BLaER1 treated with 17β-estradiol and CSF1 and Interleukin-3, amounts not matched to agents 10 nM and 100 nM (cell line): ENCODE measurements at regions not wholly inside any gene's neighbourhood (a gene's known extent, or its start where the extent isn't known, plus 50 kb on each side); places are given as distances from the start of the nearest gene placed in this dataset.

Experiments used
- H3K27ac ChIP-seq, 11 experiments: shearing (Covaris generic); formaldehyde crosslinking; 2 replicates each; pipeline ENCODE4 v1.8.1; 2022
- H3K27me3 ChIP-seq, 11 experiments: shearing (Covaris generic); formaldehyde crosslinking; 2 replicates each; pipeline ENCODE4 v1.8.1; 2022
- H3K36me3 ChIP-seq, 11 experiments: shearing (Covaris generic); formaldehyde crosslinking; 2 replicates each; pipeline ENCODE4 v1.8.1; 2022
- H3K4me1 ChIP-seq, 10 experiments: shearing (Covaris generic); formaldehyde crosslinking; 2 replicates each; pipeline ENCODE4 v1.8.1; 2022
- H3K4me2 ChIP-seq, 11 experiments: shearing (Covaris generic); formaldehyde crosslinking; 2 replicates each; pipeline ENCODE4 v1.8.1; 2022
- H3K4me3 ChIP-seq, 10 experiments: shearing (Covaris generic); formaldehyde crosslinking; 2 replicates each; pipeline ENCODE4 v1.8.1; 2022
- H3K9ac ChIP-seq, 11 experiments: shearing (Covaris generic); formaldehyde crosslinking; 2 replicates each; pipeline ENCODE4 v1.8.1; 2022
- H3K9me3 ChIP-seq, 11 experiments: shearing (Covaris generic); formaldehyde crosslinking; replicated peaks in 1 of 11; 2 replicates each; pipeline ENCODE4 v1.8.1; 2022
- H4K20me1 ChIP-seq, 11 experiments: shearing (Covaris generic); formaldehyde crosslinking; 2 replicates each; pipeline ENCODE4 v1.8.1; 2022
- Cebpa-rat ChIP-seq, 11 experiments: shearing (Covaris generic); IDR thresholded peaks; 2 replicates each; pipeline ENCODE4 v1.8.1; 2022

DNA sequence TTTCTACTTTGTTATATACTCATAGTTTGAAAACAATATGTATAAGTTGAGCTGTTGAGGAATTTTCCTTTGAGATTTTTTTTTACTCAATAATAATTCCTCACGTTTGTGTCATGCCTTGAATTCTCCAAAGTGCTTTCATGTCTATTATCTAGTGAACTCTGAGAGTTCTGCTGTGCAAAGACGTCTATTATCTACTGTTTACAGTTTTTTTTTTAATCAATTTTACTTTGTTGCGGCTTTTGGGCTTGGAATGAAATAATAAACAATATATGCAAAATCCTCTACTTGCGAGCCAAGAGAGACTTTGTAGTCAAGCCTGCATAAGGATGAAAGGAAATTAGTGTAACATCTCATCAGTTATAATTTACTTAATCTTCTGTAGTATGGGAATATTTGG lies 107.2 kb upstream of the FRMD6 start:
- Histone ChIP-seq H3K4me2 (no peak overlapping the region), H3K27me3 (no peaks in the 10 kb centered on the region), H3K9ac (no peak overlapping the region), H3K27ac (no peak overlapping the region), H3K36me3 (no peaks in the 10 kb centered on the region), H3K9me3 (no peaks in the 10 kb centered on the region), H4K20me1 (no peaks in the 10 kb centered on the region), H3K4me3 (no peak overlapping the region), H3K4me1 (peaks cover 0 to 8% (median 0%) of the 10 kb centered on the region in 10 experiments; a peak in 1 of 20 replicates)
- TF ChIP-seq Cebpa-rat (IDR thresholded peaks at IDR 0.05), result no peak

- no peak for TF ChIP-seq Cebpa-rat (IDR thresholded peaks at IDR 0.05)
- no peaks in the 10 kb centered on the region for H3K27me3 ChIP-seq
- no peak overlapping the region for H3K4me3 ChIP-seq
- H4K20me1 ChIP-seq, result no peaks in the 10 kb centered on the region
- H3K36me3 ChIP-seq, result no peaks in the 10 kb centered on the region
- no peak overlapping the region for H3K9ac ChIP-seq
- H3K9me3 ChIP-seq, result no peaks in the 10 kb centered on the region
- H3K4me2 ChIP-seq, result no peak overlapping the region
- no peak overlapping the region for H3K27ac ChIP-seq
- H3K4me1 ChIP-seq, result peaks cover 0 to 6% (median 0%) of the 10 kb centered on the region in 10 experiments; a peak in 1 of 20 replicates
Measured at GRCh38 chr14:51544901-51545300, 106.8 kb upstream of the FRMD6 start.

DNA sequence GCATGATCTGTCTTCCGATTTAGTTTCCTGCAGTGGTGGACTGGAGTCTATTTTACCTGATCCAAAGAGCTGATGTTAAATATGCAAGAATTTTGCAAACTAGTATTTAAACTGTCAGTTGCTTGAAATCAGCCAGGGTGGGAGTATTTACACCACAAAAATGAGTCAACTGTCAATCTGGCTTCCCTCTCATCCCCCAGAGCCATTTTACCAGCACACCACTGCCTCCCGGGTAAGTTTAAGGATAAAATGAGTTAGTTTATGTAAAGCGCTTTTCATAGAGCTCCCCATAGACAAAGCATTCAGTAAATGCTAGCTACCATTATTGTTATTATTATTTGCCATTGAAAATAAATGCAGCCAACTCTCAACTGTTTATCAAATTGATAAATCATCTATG lies 106.3 kb upstream of the FRMD6 start:
- Histone ChIP-seq H3K27me3 (no peaks in the 10 kb centered on the region), H3K36me3 (no peaks in the 10 kb centered on the region), H3K4me2 (no peak overlapping the region), H3K4me1 (peaks cover 0 to under 1% (median 0%) of the 10 kb centered on the region in 10 experiments; a peak in 1 of 20 replicates), H3K4me3 (no peak overlapping the region), H3K9me3 (no peaks in the 10 kb centered on the region), H3K9ac (no peak overlapping the region), H3K27ac (no peak overlapping the region), H4K20me1 (no peaks in the 10 kb centered on the region)
- TF ChIP-seq Cebpa-rat (IDR thresholded peaks at IDR 0.05), result no peak

GRCh38 chr14:51546099-51546498 lies 105.6 kb upstream of the FRMD6 start:
- Histone ChIP-seq H3K4me2 (no peak overlapping the region), H3K27me3 (no peaks in the 10 kb centered on the region), H3K4me3 (no peak overlapping the region), H3K9me3 (no peaks in the 10 kb centered on the region), H3K4me1 (no peaks in the 10 kb centered on the region), H4K20me1 (no peaks in the 10 kb centered on the region), H3K27ac (no peak overlapping the region), H3K36me3 (no peaks in the 10 kb centered on the region), H3K9ac (no peak overlapping the region)
- TF ChIP-seq Cebpa-rat (IDR thresholded peaks at IDR 0.05), result no peak

DNA sequence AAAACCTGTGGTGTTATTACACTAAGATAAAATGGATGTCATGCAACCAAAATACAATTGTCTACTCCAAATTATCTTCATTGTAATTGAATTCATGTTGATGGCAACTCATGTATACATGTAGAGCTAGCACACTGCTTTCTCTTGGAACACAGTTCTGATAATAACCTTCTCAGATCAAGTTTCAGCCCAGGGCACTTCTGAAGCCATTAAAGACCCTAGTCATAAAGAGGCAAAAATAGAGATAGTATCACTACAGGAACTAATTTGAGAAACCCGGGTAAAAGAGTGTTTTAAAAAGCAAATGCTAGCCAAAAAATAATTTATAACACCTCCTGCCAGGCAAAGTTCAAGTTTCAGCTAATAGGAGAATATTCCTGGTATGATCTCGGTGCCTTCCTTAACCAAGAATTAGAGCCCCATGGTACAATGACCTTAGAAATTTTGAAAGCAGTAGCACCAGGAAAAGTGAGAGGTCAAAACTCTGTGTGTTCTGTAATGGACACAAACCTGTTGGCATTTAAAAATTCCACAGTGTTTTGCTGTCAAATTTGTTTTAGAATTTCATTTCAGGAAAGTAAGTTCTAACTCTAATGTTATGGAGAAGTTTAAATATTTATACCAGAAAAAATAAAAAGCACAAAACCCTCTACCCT lies 105.0 kb upstream of the FRMD6 start:
- no peak overlapping the region for H3K4me2 ChIP-seq
- no peaks in the 10 kb centered on the region for H3K4me1 ChIP-seq
- H3K27ac ChIP-seq, result no peak overlapping the region
- no peak overlapping the region for H3K9ac ChIP-seq
- no peaks in the 10 kb centered on the region for H3K27me3 ChIP-seq
- no peaks in the 10 kb centered on the region for H3K36me3 ChIP-seq
- H4K20me1 ChIP-seq, result no peaks in the 10 kb centered on the region
- TF ChIP-seq Cebpa-rat (IDR thresholded peaks at IDR 0.05), result no peak
- H3K9me3 ChIP-seq, result no peaks in the 10 kb centered on the region
- no peak overlapping the region for H3K4me3 ChIP-seq

DNA sequence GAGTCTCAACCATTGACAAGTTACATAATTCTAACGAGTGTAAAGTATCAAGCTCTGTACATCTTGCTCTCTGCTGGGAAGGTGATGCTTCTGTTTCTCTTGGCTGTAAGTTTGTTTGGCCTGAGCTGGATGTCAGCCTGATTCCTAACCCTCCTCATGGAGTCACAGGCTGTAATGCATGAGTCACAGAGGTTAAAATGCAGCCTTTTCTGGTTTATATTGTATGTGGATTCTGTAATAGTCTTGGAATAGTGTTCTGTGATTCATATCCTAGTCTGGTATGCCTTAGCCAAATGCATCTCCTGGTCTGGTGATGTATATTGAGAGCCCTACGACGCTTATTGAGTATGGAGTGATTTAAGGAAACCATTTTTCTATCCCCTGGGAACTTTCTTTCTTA lies 104.5 kb upstream of the FRMD6 start:
- no peaks in the 10 kb centered on the region for H4K20me1 ChIP-seq
- H3K4me3 ChIP-seq, result no peak overlapping the region
- no peaks in the 10 kb centered on the region for H3K27me3 ChIP-seq
- H3K27ac ChIP-seq, result no peak overlapping the region
- no peak overlapping the region for H3K4me2 ChIP-seq
- no peaks in the 10 kb centered on the region for H3K36me3 ChIP-seq
- no peak overlapping the region for H3K9ac ChIP-seq
- TF ChIP-seq Cebpa-rat (IDR thresholded peaks at IDR 0.05), result no peak
- H3K9me3 ChIP-seq, result no peaks in the 10 kb centered on the region
- no peaks in the 10 kb centered on the region for H3K4me1 ChIP-seq

DNA sequence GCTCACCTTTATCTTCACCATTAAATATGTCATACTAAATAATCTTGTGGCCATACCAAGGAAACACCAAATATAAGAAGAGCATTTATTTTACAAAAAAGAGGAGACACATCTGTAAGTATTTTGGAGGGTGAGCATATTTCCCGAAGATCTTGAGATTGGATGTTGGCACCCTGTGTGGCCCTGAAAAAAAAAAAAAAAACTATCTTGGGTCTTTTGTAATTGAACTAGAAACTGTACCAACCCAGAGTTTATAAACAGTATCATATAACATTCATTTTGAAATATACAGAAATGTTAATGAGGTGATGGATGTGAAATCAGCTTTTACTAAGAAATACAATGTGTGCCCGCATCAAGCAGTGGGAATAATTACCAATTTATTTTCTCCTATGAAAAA lies 104.0 kb upstream of the FRMD6 start:
- no peak overlapping the region for H3K4me2 ChIP-seq

DNA sequence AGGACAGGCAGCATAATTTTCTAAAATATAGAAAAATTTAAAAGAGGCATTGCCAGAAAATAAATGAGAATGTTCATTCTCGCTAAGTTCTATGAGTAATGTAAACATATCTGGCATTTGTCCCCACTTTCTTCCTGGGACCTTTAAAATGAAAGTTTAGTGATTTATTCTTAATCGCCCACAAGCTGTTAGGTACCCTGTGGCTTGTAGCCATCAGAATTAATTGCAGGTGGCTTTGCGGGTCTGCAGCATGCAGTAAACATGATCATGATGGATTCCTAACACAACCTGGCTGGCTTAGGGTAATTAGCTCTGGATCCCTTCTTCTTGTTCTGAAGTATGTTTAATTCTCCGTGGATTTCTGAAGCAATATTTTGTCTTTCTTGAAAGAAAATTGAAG lies 103.5 kb upstream of the FRMD6 start:
- Histone ChIP-seq H3K4me2 (no peak overlapping the region), H3K4me1 (no peaks in the 10 kb centered on the region), H3K4me3 (no peak overlapping the region)

More for the DNA sequence above, 104.0 kb upstream of the FRMD6 start:
- no peak overlapping the region for H3K9ac ChIP-seq
- H3K4me1 ChIP-seq, result no peaks in the 10 kb centered on the region
- H3K36me3 ChIP-seq, result no peaks in the 10 kb centered on the region
- TF ChIP-seq Cebpa-rat (IDR thresholded peaks at IDR 0.05), result no peak
- no peaks in the 10 kb centered on the region for H4K20me1 ChIP-seq
- no peaks in the 10 kb centered on the region for H3K9me3 ChIP-seq
- H3K27me3 ChIP-seq, result no peaks in the 10 kb centered on the region
- H3K4me3 ChIP-seq, result no peak overlapping the region
- H3K27ac ChIP-seq, result no peak overlapping the region

DNA sequence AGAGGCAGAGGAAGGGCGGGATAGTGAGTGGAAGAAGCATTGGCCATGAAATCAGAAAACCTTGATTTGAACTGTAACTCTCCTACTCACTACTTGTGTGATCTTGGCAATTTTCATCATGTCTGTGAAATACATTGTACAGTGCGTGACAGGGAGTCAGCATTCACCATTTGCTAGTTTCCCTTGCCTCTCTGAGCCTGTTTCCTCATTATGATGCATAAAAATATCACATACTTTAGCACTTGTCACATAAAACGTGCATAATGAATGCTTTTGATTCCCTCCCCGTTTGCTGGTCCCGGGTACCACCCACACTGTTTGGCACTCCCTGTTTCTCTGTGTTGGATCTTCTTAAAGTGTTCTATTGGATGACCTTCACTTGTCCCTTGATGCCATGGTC lies 101.1 kb upstream of the FRMD6 start:
- Histone ChIP-seq H3K4me1 (no peaks in the 10 kb centered on the region), H3K4me2 (no peak overlapping the region), H3K4me3 (no peak overlapping the region), H3K36me3 (no peaks in the 10 kb centered on the region), H3K9ac (no peak overlapping the region), H3K27ac (no peak overlapping the region), H3K9me3 (no peaks in the 10 kb centered on the region), H3K27me3 (no peaks in the 10 kb centered on the region), H4K20me1 (no peaks in the 10 kb centered on the region)
- TF ChIP-seq Cebpa-rat (IDR thresholded peaks at IDR 0.05), result no peak

More for the DNA sequence above, 103.5 kb upstream of the FRMD6 start:
- no peak for TF ChIP-seq Cebpa-rat (IDR thresholded peaks at IDR 0.05)
- Histone ChIP-seq H3K27ac (no peak overlapping the region), H3K9ac (no peak overlapping the region), H3K36me3 (no peaks in the 10 kb centered on the region), H3K9me3 (no peaks in the 10 kb centered on the region), H4K20me1 (no peaks in the 10 kb centered on the region), H3K27me3 (no peaks in the 10 kb centered on the region)

GRCh38 chr14:51552275-51552674 lies 99.4 kb upstream of the FRMD6 start:
- Histone ChIP-seq H4K20me1 (no peaks in the 10 kb centered on the region), H3K4me1 (no peaks in the 10 kb centered on the region), H3K27me3 (no peaks in the 10 kb centered on the region), H3K36me3 (no peaks in the 10 kb centered on the region), H3K9ac (no peak overlapping the region), H3K4me2 (no peak overlapping the region), H3K4me3 (no peak overlapping the region), H3K9me3 (no peaks in the 10 kb centered on the region), H3K27ac (no peak overlapping the region)
- no peak for TF ChIP-seq Cebpa-rat (IDR thresholded peaks at IDR 0.05)
